HepG2 (cell line): ENCODE measurements at regions not wholly inside any gene's neighbourhood (a gene's known extent, or its start where the extent isn't known, plus 50 kb on each side); places are given as distances from the start of the nearest gene placed in this dataset.
A peak's percentile ranks its signal among the peaks of the same experiment; 100 is the strongest.

Experiments
- AKAP8 ChIP-seq: sonication (generic); formaldehyde crosslinking; IDR thresholded peaks from 2 replicates; pipeline ENCODE4 v1.5.1; 2020; ENCODE audit warnings: mild to moderate bottlenecking, missing genetic modification reagents
- ARNTL ChIP-seq: sonication (generic); formaldehyde crosslinking; IDR thresholded peaks from 2 replicates; pipeline ENCODE4 v1.4.0; 2020; ENCODE audit warnings: mild to moderate bottlenecking, missing genetic modification reagents
- ATF7-NPFF ChIP-seq: sonication (generic); formaldehyde crosslinking; IDR thresholded peaks from 2 replicates; pipeline ENCODE4 v1.8.1; 2023; ENCODE audit warnings: mild to moderate bottlenecking, low read depth, missing genetic modification reagents, moderate library complexity
- CC2D1A ChIP-seq: sonication (generic); formaldehyde crosslinking; IDR thresholded peaks from 2 replicates; pipeline ENCODE4 v1.8.1; 2023; ENCODE audit warnings: mild to moderate bottlenecking, missing genetic modification reagents
- GATAD1 ChIP-seq: IDR thresholded peaks from 2 replicates; pipeline ENCODE4 v1.6.1; 2016; ENCODE audit warnings: missing genetic modification reagents, missing compliant biosample characterization
- GATAD2A ChIP-seq: IDR thresholded peaks from 2 replicates; pipeline ENCODE4 v1.6.1; 2016
- GFI1 ChIP-seq: sonication (generic); formaldehyde crosslinking; IDR thresholded peaks from 2 replicates; pipeline ENCODE4 v1.5.0; 2020; ENCODE audit warnings: missing genetic modification reagents, mild to moderate bottlenecking, borderline replicate concordance
- IRX3 ChIP-seq: sonication (generic); formaldehyde crosslinking; IDR thresholded peaks from 2 replicates; pipeline ENCODE4 v1.8.1; 2023; ENCODE audit warnings: mild to moderate bottlenecking, low read depth, missing genetic modification reagents, borderline replicate concordance
- MIER3 ChIP-seq: IDR thresholded peaks from 2 replicates; pipeline ENCODE4 v1.6.1; 2016; ENCODE audit warnings: missing compliant biosample characterization, borderline replicate concordance
- NFE2 ChIP-seq: sonication (generic); formaldehyde crosslinking; IDR thresholded peaks from 2 replicates; pipeline ENCODE4 v1.4.0; 2020; ENCODE audit warnings: missing genetic modification reagents
- NFKBIZ ChIP-seq: IDR thresholded peaks from 2 replicates; pipeline ENCODE4 v1.6.1; 2018; ENCODE audit warnings: missing genetic modification reagents, missing compliant biosample characterization
- PPARG ChIP-seq: conservative IDR thresholded peaks from 2 replicates; pipeline ENCODE4 v1.6.1; 2016; ENCODE audit warnings: missing biosample characterization, missing genetic modification reagents
- RORA ChIP-seq: sonication (generic); formaldehyde crosslinking; IDR thresholded peaks from 2 replicates; pipeline ENCODE4 v1.5.0; 2020; ENCODE audit warnings: mild to moderate bottlenecking, missing genetic modification reagents, moderate library complexity
- SRSF9 ChIP-seq: fragments of 200-400 bp; formaldehyde crosslinking; IDR thresholded peaks from 2 replicates; pipeline ENCODE4 v1.6.1; 2018; ENCODE audit warnings: borderline replicate concordance, mild to moderate bottlenecking, low read depth, low read length; ENCODE audit not compliant: insufficient read depth, poor library complexity, severe bottlenecking
- TBX2 ChIP-seq: sonication (generic); formaldehyde crosslinking; IDR thresholded peaks from 2 replicates; pipeline ENCODE4 v1.5.0; 2020; ENCODE audit warnings: missing genetic modification reagents, mild to moderate bottlenecking, borderline replicate concordance
- TEAD2 ChIP-seq: sonication (generic); formaldehyde crosslinking; IDR thresholded peaks from 2 replicates; pipeline ENCODE4 v1.9.0; 2021; ENCODE audit warnings: missing genetic modification reagents
- TGIF2 ChIP-seq: IDR thresholded peaks from 2 replicates; pipeline ENCODE4 v1.6.1; 2016; ENCODE audit warnings: control low read depth, missing compliant biosample characterization
- THRA ChIP-seq: sonication (generic); formaldehyde crosslinking; IDR thresholded peaks from 2 replicates; pipeline ENCODE4 v1.4.0; 2020; ENCODE audit warnings: missing genetic modification reagents, borderline replicate concordance
- ZBTB10 ChIP-seq: sonication (generic); formaldehyde crosslinking; IDR thresholded peaks from 2 replicates; pipeline ENCODE4 v1.4.0; 2020; ENCODE audit warnings: missing genetic modification reagents, borderline replicate concordance
- ZFP91 ChIP-seq: sonication (generic); formaldehyde crosslinking; IDR thresholded peaks from 2 replicates; pipeline ENCODE4 v1.9.0; 2022; ENCODE audit warnings: missing genetic modification reagents, mild to moderate bottlenecking, borderline replicate concordance
- ZNF557 ChIP-seq: sonication (generic); formaldehyde crosslinking; IDR thresholded peaks from 2 replicates; pipeline ENCODE4 v1.4.0; 2020; ENCODE audit warnings: missing genetic modification reagents
- ZNF644 ChIP-seq: IDR thresholded peaks from 2 replicates; pipeline ENCODE4 v1.6.1; 2016; ENCODE audit warnings: low read depth
- ZNF674 ChIP-seq: sonication (generic); formaldehyde crosslinking; IDR thresholded peaks from 2 replicates; pipeline ENCODE4 v1.5.0; 2020; ENCODE audit warnings: low read depth, mild to moderate bottlenecking, missing genetic modification reagents

GRCh38 chr16:10318798-10319500, 66.9 kb upstream of the ATF7IP2 start (continued):
- peak; percentile 95 for TF ChIP-seq THRA (CRISPR knock-in tag)
- TF ChIP-seq ZFP91 (CRISPR knock-in tag): 0 out of 2 replicates have a peak, but pooled peaks have one; percentile 31
- no peak for TF ChIP-seq IRX3 (CRISPR knock-in tag)
- TF ChIP-seq NFKBIZ: peak; percentile 70; the same call in 1 of the 2 replicates
- no peak for TF ChIP-seq ATF7-NPFF (CRISPR knock-in tag)
- peak; percentile 100 for TF ChIP-seq GATAD2A (CRISPR knock-in tag)
- peak; percentile 31; the same call in 1 of the 2 replicates for TF ChIP-seq ZNF557 (CRISPR knock-in tag)
- peak; percentile 52; the same call in 1 of the 2 replicates for TF ChIP-seq GATAD1 (CRISPR knock-in tag)
- no peak for TF ChIP-seq ZBTB10 (CRISPR knock-in tag)
- peak; percentile 83 for TF ChIP-seq PPARG (CRISPR knock-in tag)
- TF ChIP-seq ZNF644: peak; percentile 96
- no peak for TF ChIP-seq NFE2 (CRISPR knock-in tag)
- TF ChIP-seq AKAP8 (CRISPR knock-in tag): 0 out of 2 replicates have a peak, but pooled peaks have one; percentile 62
- peak; percentile 92; the same call in 1 of the 2 replicates for TF ChIP-seq MIER3
- no peak for TF ChIP-seq SRSF9
- TF ChIP-seq ARNTL (CRISPR knock-in tag): peak; percentile 80
- peak; percentile 59; the same call in 1 of the 2 replicates for TF ChIP-seq TGIF2 (CRISPR knock-in tag)
- peak; percentile 92 for TF ChIP-seq TBX2 (CRISPR knock-in tag)
- TF ChIP-seq ZNF674 (CRISPR knock-in tag): no peak
- TF ChIP-seq GFI1: peak; percentile 90
- no peak for TF ChIP-seq TEAD2 (CRISPR knock-in tag)
- TF ChIP-seq CC2D1A: no peak
- TF ChIP-seq RORA (CRISPR knock-in tag): no peak
